ENCODE measurements at regions not wholly inside any gene's neighbourhood (a gene's known extent, or its start where the extent isn't known, plus 50 kb on each side); places are given as distances from the start of the nearest gene placed in this dataset.
"Not testable (repeated sequence)": the region's sequence is repeated elsewhere in the genome, so short reads cannot be mapped to it uniquely, and the experiment has no call there.

GRCh38 chr2:173573782-173574181, 219.1 kb downstream of the CDCA7 start:
- not testable (repeated sequence) for H2AK5ac ChIP-seq (ENCODE audit: low read depth, low read length)

More at GRCh38 chr2:173573782-173574181, 219.1 kb downstream of the CDCA7 start:
- WGBS, 2 experiments (ENCODE audit: extremely low coverage in 1 of 2, insufficient coverage in 1 of 2, insufficient read length in 1 of 2, insufficient replicate concordance in 2 of 2, low coverage in 1 of 2, low lambda C conversion rate in 2 of 2, missing lambda C conversion rate in 1 of 2) = 93% methylated on average over 3 of the region's 3 CpGs; no CpG with 5 or more reads in 1 of the 2 experiments
- H3K23ac ChIP-seq (ENCODE audit: insufficient read length); H3K14ac ChIP-seq (ENCODE audit: insufficient read length); H3K4me3 ChIP-seq (ENCODE audit: extremely low read depth in 1 of 4, insufficient read depth in 2 of 4, low read depth in 3 of 4, low read length in 4 of 4); H2BK120ac ChIP-seq (replicated peaks; ENCODE audit: low read depth, low read length); H4K8ac ChIP-seq (ENCODE audit: extremely low read depth, insufficient read depth, low read length); H3K4ac ChIP-seq (replicated peaks; ENCODE audit: insufficient read length, low read depth, low read length); H2BK12ac ChIP-seq (ENCODE audit: low read depth, low read length); H3K9me3 ChIP-seq (ENCODE audit: insufficient read depth in 2 of 2, low read depth in 1 of 2, low read length in 1 of 2); H3K4me2 ChIP-seq (ENCODE audit: insufficient read depth in 1 of 2, low read depth in 2 of 2, low read length in 2 of 2); H3K79me1 ChIP-seq (ENCODE audit: low read depth, low read length); FAIRE-seq; H4K5ac ChIP-seq (ENCODE audit: insufficient read length, low read depth, low read length); H3K27me3 ChIP-seq (replicated peaks in 1 of 4; ENCODE audit: control insufficient read depth in 3 of 4, extremely low read depth in 1 of 4, insufficient read depth in 3 of 4, low read length in 3 of 4); H3K18ac ChIP-seq (ENCODE audit: extremely low read depth, low read length); H3K36me3 ChIP-seq (ENCODE audit: control insufficient read depth in 2 of 4, insufficient read depth in 4 of 4, low read length in 3 of 4); POLR2A ChIA-PET (ENCODE audit: partially characterized antibody); H2AFZ ChIP-seq (ENCODE audit: low read length); H2BK5ac ChIP-seq (ENCODE audit: low read depth, low read length); H4K20me1 ChIP-seq (replicated peaks in 1 of 2; ENCODE audit: control insufficient read depth in 1 of 2, insufficient read depth in 2 of 2, low read length in 2 of 2); DNase-seq (ENCODE audit: low read depth in 1 of 2, low spot score in 2 of 2); H3K9ac ChIP-seq (replicated peaks in 1 of 4; ENCODE audit: extremely low read depth in 1 of 4, low read depth in 3 of 4, low read length in 3 of 4); H2BK15ac ChIP-seq (ENCODE audit: low read length); H4K91ac ChIP-seq (replicated peaks; ENCODE audit: insufficient read length, low read length); H3K79me2 ChIP-seq (ENCODE audit: control insufficient read depth in 1 of 2, insufficient read depth in 2 of 2, low read length in 2 of 2); H3K56ac ChIP-seq (replicated peaks; ENCODE audit: insufficient read length, low read depth, low read length); H2BK20ac ChIP-seq (ENCODE audit: low read length); H3K27ac ChIP-seq (ENCODE audit: low read depth, low read length); H3K23me2 ChIP-seq (ENCODE audit: low read depth, low read length): not testable (repeated sequence)
- CTCF ChIA-PET (ENCODE audit: partially characterized antibody) = interaction anchor here (1.4 to 1.9 kb wide), 3 partner anchors 171 to 310 kb away, joined by 3 to 7 read pairs (median 4); no protein-coding TSS in a partner anchor
- peaks cover 2 to 13% (median 7%) of the 10 kb centered on the region in 4 experiments; a peak in 5 of 7 replicates for H3K4me1 ChIP-seq (replicated peaks in 1 of 4; ENCODE audit: control insufficient read depth in 3 of 4, insufficient read depth in 4 of 4, low read length in 3 of 4)
